ENCODE measurements at regions not wholly inside any gene's neighbourhood (a gene's known extent, or its start where the extent isn't known, plus 50 kb on each side); places are given as distances from the start of the nearest gene placed in this dataset.

DNA sequence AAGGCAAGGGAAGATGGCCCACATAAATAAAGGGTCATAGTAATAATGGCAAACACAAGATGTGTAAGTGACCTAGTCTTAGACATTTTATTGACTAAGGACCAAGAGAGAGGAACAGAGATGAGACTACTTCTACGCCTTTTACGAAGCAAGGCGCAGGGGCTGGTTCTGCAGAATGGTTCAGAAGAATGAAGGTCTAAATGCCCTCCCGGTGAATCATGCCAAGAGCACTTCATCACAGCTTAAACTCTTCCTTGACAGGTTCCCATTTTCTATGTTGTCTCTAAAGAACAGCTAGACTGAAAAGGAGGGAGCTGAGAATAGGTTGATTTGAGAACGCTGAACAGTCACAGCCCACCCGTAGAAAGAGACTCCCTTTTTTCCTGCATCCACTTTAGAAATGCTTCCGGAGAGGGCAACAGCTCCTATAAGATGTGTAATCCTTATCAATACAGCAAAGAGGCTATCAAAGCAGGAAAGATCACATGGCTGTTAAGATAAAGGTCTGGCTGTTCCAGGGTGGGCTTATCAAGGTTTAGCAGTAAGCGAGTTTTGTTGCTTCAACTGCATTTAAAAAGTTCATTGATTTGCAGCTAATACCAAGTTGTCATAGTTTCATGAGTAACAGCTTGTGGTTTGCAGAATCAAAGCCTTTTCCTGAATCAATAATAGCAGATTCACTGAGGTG is 93.4 kb upstream of the AUTS2 start:
- Histone ChIP-seq H2BK15ac (ENCODE audit: low read depth, poor library complexity, severe bottlenecking) (no peak overlapping the region), H3K4me3 (ENCODE audit: insufficient read depth in 1 of 2, low read depth in 1 of 2, low read length in 2 of 2) (no peak overlapping the region), H3K9ac (ENCODE audit: low read length) (no peak overlapping the region), H3K36me3 (ENCODE audit: control insufficient read depth in 1 of 2, insufficient read depth in 2 of 2, low read depth in 1 of 2, low read length in 2 of 2) (no peaks in the 10 kb centered on the region), H3K79me1 (replicated peaks; ENCODE audit: low read length, poor library complexity, severe bottlenecking) (no peaks in the 10 kb centered on the region), H2BK12ac (ENCODE audit: low read length in 2 of 2) (no peak overlapping the region), H4K91ac (ENCODE audit: low read length) (no peak overlapping the region), H3K4me2 (ENCODE audit: low read length, poor library complexity, severe bottlenecking) (no peak overlapping the region), H2BK120ac (ENCODE audit: low read depth, low read length) (no peak overlapping the region), H2BK5ac (ENCODE audit: low read depth, low read length, poor library complexity, severe bottlenecking) (no peak overlapping the region), H3K18ac (ENCODE audit: low read depth in 1 of 2, low read length in 2 of 2) (no peak overlapping the region), H4K8ac (ENCODE audit: low read length) (no peak overlapping the region), H2AK5ac (ENCODE audit: low read length, severe bottlenecking) (no peak overlapping the region), H3K4me1 (ENCODE audit: control insufficient read depth, insufficient read depth, low read depth, low read length) (peaks cover 2% of the 10 kb centered on the region), H3K14ac (ENCODE audit: low read length in 2 of 2) (no peak overlapping the region), H3K23ac (ENCODE audit: low read length in 2 of 2) (no peak overlapping the region), H3K4ac (ENCODE audit: low read depth in 1 of 2, low read length in 2 of 2) (no peak overlapping the region), H2AFZ (ENCODE audit: low read depth, low read length) (no peak overlapping the region), H3K27me3 (ENCODE audit: control insufficient read depth in 1 of 2, insufficient read depth in 1 of 2, low read length in 2 of 2) (peaks cover 8 to 21% of the 10 kb centered on the region in 2 experiments), H3K27ac (ENCODE audit: low read length, poor library complexity, severe bottlenecking) (no peak overlapping the region), H3K9me3 (ENCODE audit: control insufficient read depth, low read length) (no peaks in the 10 kb centered on the region)
- WGBS: 58% methylated on average over 5 of the region's 8 CpGs
- no peak for DNase-seq

- Histone ChIP-seq H3K27me3 (ENCODE audit: control insufficient read depth in 1 of 2, insufficient read depth in 1 of 2, low read length in 2 of 2) (peaks cover 0 to 3% of the 10 kb centered on the region in 2 experiments), H3K23ac (ENCODE audit: low read length in 2 of 2) (no peak overlapping the region), H3K4me2 (ENCODE audit: low read length, poor library complexity, severe bottlenecking) (no peak overlapping the region), H3K18ac (ENCODE audit: low read depth in 1 of 2, low read length in 2 of 2) (no peak overlapping the region), H2BK120ac (ENCODE audit: low read depth, low read length) (no peak overlapping the region), H3K4me1 (ENCODE audit: control insufficient read depth, insufficient read depth, low read depth, low read length) (no peaks in the 10 kb centered on the region), H3K27ac (ENCODE audit: low read length, poor library complexity, severe bottlenecking) (no peak overlapping the region), H2AK5ac (ENCODE audit: low read length, severe bottlenecking) (no peak overlapping the region), H4K8ac (ENCODE audit: low read length) (no peak overlapping the region), H3K36me3 (ENCODE audit: control insufficient read depth in 1 of 2, insufficient read depth in 2 of 2, low read depth in 1 of 2, low read length in 2 of 2) (no peaks in the 10 kb centered on the region), H2BK5ac (ENCODE audit: low read depth, low read length, poor library complexity, severe bottlenecking) (no peak overlapping the region), H3K14ac (ENCODE audit: low read length in 2 of 2) (no peak overlapping the region), H3K4me3 (ENCODE audit: insufficient read depth in 1 of 2, low read depth in 1 of 2, low read length in 2 of 2) (no peak overlapping the region), H4K91ac (ENCODE audit: low read length) (no peak overlapping the region), H3K9me3 (ENCODE audit: control insufficient read depth, low read length) (no peaks in the 10 kb centered on the region), H3K9ac (ENCODE audit: low read length) (no peak overlapping the region), H3K4ac (ENCODE audit: low read depth in 1 of 2, low read length in 2 of 2) (no peak overlapping the region), H2BK12ac (ENCODE audit: low read length in 2 of 2) (no peak overlapping the region), H2AFZ (ENCODE audit: low read depth, low read length) (no peak overlapping the region), H3K79me1 (replicated peaks; ENCODE audit: low read length, poor library complexity, severe bottlenecking) (no peaks in the 10 kb centered on the region), H2BK15ac (ENCODE audit: low read depth, poor library complexity, severe bottlenecking) (no peak overlapping the region)
- WGBS: 100% methylated on average over 1 of the region's 2 CpGs
- no peak for DNase-seq
These were observed 89.5 kb upstream of the AUTS2 start for GRCh38 chr7:69508736-69509135.

DNA sequence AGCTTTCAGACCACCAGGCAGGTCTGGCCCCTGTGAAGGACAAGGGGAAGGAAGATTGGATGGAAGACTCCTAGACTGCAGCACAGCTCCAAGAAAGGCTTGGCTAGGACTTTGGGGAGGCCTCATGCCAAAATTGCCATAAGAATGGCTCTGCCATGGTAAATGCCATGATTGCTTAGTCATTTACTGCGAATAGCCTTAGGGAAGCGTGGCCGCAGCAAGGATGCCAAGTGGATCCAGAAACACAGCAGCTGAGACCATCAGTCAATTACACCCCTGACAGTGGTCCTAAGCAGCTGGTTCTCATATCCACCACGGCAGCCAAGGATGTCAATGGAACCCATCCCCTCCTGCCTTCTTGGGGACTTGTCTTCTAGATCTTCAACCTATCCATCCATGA is 88.2 kb upstream of the AUTS2 start:
- no peak overlapping the region for H2AFZ ChIP-seq (ENCODE audit: low read depth, low read length)
- H3K4me1 ChIP-seq (ENCODE audit: control insufficient read depth, insufficient read depth, low read depth, low read length): no peaks in the 10 kb centered on the region
- WGBS: 84% methylated on average over 4 of the region's 4 CpGs
- no peak overlapping the region for H2BK12ac ChIP-seq (ENCODE audit: low read length in 2 of 2)
- H4K91ac ChIP-seq (ENCODE audit: low read length): no peak overlapping the region
- no peak overlapping the region for H3K4ac ChIP-seq (ENCODE audit: low read depth in 1 of 2, low read length in 2 of 2)
- no peak overlapping the region for H3K27ac ChIP-seq (ENCODE audit: low read length, poor library complexity, severe bottlenecking)
- H3K79me1 ChIP-seq (replicated peaks; ENCODE audit: low read length, poor library complexity, severe bottlenecking): no peaks in the 10 kb centered on the region
- no peak overlapping the region for H3K18ac ChIP-seq (ENCODE audit: low read depth in 1 of 2, low read length in 2 of 2)
- H3K4me2 ChIP-seq (ENCODE audit: low read length, poor library complexity, severe bottlenecking): no peak overlapping the region
- peaks cover 0 to 3% of the 10 kb centered on the region in 2 experiments for H3K27me3 ChIP-seq (ENCODE audit: control insufficient read depth in 1 of 2, insufficient read depth in 1 of 2, low read length in 2 of 2)
- H2BK120ac ChIP-seq (ENCODE audit: low read depth, low read length): no peak overlapping the region
- no peak overlapping the region for H3K9ac ChIP-seq (ENCODE audit: low read length)
- H3K36me3 ChIP-seq (ENCODE audit: control insufficient read depth in 1 of 2, insufficient read depth in 2 of 2, low read depth in 1 of 2, low read length in 2 of 2): no peaks in the 10 kb centered on the region
- no peak overlapping the region for H3K14ac ChIP-seq (ENCODE audit: low read length in 2 of 2)
- no peak overlapping the region for H2BK15ac ChIP-seq (ENCODE audit: low read depth, poor library complexity, severe bottlenecking)
- no peak for DNase-seq
- H4K8ac ChIP-seq (ENCODE audit: low read length): no peak overlapping the region
- no peaks in the 10 kb centered on the region for H3K9me3 ChIP-seq (ENCODE audit: control insufficient read depth, low read length)
- H3K4me3 ChIP-seq (ENCODE audit: insufficient read depth in 1 of 2, low read depth in 1 of 2, low read length in 2 of 2): no peak overlapping the region
- no peak overlapping the region for H2BK5ac ChIP-seq (ENCODE audit: low read depth, low read length, poor library complexity, severe bottlenecking)
- H2AK5ac ChIP-seq (ENCODE audit: low read length, severe bottlenecking): no peak overlapping the region
- H3K23ac ChIP-seq (ENCODE audit: low read length in 2 of 2): no peak overlapping the region

DNA sequence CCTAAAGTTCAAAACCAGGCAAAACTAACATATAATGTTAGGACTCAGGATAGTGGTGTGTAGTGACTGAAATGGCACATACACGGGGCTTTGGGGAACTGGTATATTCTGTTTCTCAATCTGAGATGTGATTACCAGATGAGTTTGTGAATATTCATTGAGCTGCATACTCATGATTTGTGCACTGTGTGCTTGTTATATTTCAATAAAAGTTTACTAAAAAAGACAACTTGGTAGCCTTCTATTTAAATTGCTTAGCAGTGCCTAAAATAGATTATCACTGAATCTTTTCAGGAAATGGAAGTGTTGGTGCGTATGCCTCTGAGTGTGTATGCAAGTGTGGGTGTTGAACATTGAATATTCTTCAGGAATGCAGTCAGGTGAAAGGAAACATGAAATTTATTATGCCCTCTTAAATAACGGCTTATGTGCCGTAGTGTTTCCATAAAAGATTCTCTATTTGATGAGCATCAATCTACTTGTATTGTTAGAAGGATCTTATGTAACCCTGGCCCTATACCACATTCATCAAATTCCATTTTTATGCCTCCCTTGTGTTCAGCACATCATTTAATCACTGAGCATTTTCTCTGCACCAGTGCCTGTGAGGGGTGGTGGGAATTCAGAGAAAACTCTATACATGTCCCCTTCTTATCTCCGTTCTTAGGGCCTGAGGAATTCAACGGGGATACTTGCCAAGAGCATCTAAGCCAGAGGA is 82.6 kb upstream of the AUTS2 start:
- Histone ChIP-seq H2AK5ac (ENCODE audit: low read length, severe bottlenecking) (no peak overlapping the region), H4K8ac (ENCODE audit: low read length) (no peak overlapping the region), H3K4ac (ENCODE audit: low read depth in 1 of 2, low read length in 2 of 2) (no peak overlapping the region), H2BK12ac (ENCODE audit: low read length in 2 of 2) (no peak overlapping the region), H3K4me2 (ENCODE audit: low read length, poor library complexity, severe bottlenecking) (no peak overlapping the region), H3K9ac (ENCODE audit: low read length) (no peak overlapping the region), H3K4me1 (ENCODE audit: control insufficient read depth, insufficient read depth, low read depth, low read length) (no peaks in the 10 kb centered on the region), H3K14ac (ENCODE audit: low read length in 2 of 2) (no peak overlapping the region), H3K27me3 (ENCODE audit: control insufficient read depth in 1 of 2, insufficient read depth in 1 of 2, low read length in 2 of 2) (peaks cover 6 to 7% of the 10 kb centered on the region in 2 experiments), H3K4me3 (ENCODE audit: insufficient read depth in 1 of 2, low read depth in 1 of 2, low read length in 2 of 2) (no peak overlapping the region), H2BK5ac (ENCODE audit: low read depth, low read length, poor library complexity, severe bottlenecking) (no peak overlapping the region), H3K27ac (ENCODE audit: low read length, poor library complexity, severe bottlenecking) (no peak overlapping the region), H2BK120ac (ENCODE audit: low read depth, low read length) (no peak overlapping the region), H3K36me3 (ENCODE audit: control insufficient read depth in 1 of 2, insufficient read depth in 2 of 2, low read depth in 1 of 2, low read length in 2 of 2) (no peaks in the 10 kb centered on the region), H3K9me3 (ENCODE audit: control insufficient read depth, low read length) (no peaks in the 10 kb centered on the region), H3K79me1 (replicated peaks; ENCODE audit: low read length, poor library complexity, severe bottlenecking) (no peaks in the 10 kb centered on the region), H4K91ac (ENCODE audit: low read length) (no peak overlapping the region), H2AFZ (ENCODE audit: low read depth, low read length) (no peak overlapping the region), H2BK15ac (ENCODE audit: low read depth, poor library complexity, severe bottlenecking) (no peak overlapping the region), H3K23ac (ENCODE audit: low read length in 2 of 2) (no peak overlapping the region), H3K18ac (ENCODE audit: low read depth in 1 of 2, low read length in 2 of 2) (no peak overlapping the region)
- DNase-seq: no peak
- WGBS: 87% methylated on average over 4 of the region's 6 CpGs
